Tibial nerve (tissue), 4 donors: ENCODE measurements at regions not wholly inside any gene's neighbourhood (a gene's known extent, or its start where the extent isn't known, plus 50 kb on each side); places are given as distances from the start of the nearest gene placed in this dataset.

ENCODE experiments used
- EP300 ChIP-seq, 2 donors: sonication (generic); formaldehyde crosslinking; IDR thresholded peaks; one replicate each; pipeline ENCODE4 v1.6.1; 2017; ENCODE audit warnings: antibody characterized with exemption in 2 of 2, mild to moderate bottlenecking in 1 of 2
- POLR2A ChIP-seq, 2 donors: fragments of 450-650 bp; IDR thresholded peaks; one replicate each; pipeline ENCODE4 v1.6.1; 2017; ENCODE audit warnings: antibody characterized with exemption in 2 of 2, mild to moderate bottlenecking in 2 of 2, moderate library complexity in 2 of 2
- TF ChIP-seq, protein P1 (sequence below), 5 experiments: fragments of 200-600 bp in 3 of 5; fragments of 450-650 bp in 2 of 5; sonication (generic) in 3 of 5; IDR thresholded peaks; one replicate each; pipeline ENCODE4 v1.5.1; 2016 to 2019; ENCODE audit warnings: antibody characterized with exemption in 5 of 5, mild to moderate bottlenecking in 3 of 5, moderate library complexity in 2 of 5

GRCh38 chr1:200233393-200233792, 176.4 kb downstream of the ZNF281 start:
- TF ChIP-seq, protein P1, sequence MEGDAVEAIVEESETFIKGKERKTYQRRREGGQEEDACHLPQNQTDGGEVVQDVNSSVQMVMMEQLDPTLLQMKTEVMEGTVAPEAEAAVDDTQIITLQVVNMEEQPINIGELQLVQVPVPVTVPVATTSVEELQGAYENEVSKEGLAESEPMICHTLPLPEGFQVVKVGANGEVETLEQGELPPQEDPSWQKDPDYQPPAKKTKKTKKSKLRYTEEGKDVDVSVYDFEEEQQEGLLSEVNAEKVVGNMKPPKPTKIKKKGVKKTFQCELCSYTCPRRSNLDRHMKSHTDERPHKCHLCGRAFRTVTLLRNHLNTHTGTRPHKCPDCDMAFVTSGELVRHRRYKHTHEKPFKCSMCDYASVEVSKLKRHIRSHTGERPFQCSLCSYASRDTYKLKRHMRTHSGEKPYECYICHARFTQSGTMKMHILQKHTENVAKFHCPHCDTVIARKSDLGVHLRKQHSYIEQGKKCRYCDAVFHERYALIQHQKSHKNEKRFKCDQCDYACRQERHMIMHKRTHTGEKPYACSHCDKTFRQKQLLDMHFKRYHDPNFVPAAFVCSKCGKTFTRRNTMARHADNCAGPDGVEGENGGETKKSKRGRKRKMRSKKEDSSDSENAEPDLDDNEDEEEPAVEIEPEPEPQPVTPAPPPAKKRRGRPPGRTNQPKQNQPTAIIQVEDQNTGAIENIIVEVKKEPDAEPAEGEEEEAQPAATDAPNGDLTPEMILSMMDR (IDR thresholded peaks at IDR 0.05), result no peak
- no peak for TF ChIP-seq POLR2A (IDR thresholded peaks at IDR 0.05)
- no peak for TF ChIP-seq EP300 (IDR thresholded peaks at IDR 0.05)
